ENCODE measurements at regions not wholly inside any gene's neighbourhood (a gene's known extent, or its start where the extent isn't known, plus 50 kb on each side); places are given as distances from the start of the nearest gene placed in this dataset.
A peak's percentile ranks its signal among the peaks of the same experiment; 100 is the strongest.

- DNase-seq (no peak), ATAC-seq (no peak)
- intact Hi-C loops (cut with DNase I): no loop called here
Measured at GRCh38 chr13:103799028-103799427, 732.8 kb upstream of the SLC10A2 start.

GRCh38 chr13:103795892-103796478 lies 729.8 kb upstream of the SLC10A2 start:
- no peak for ATAC-seq
- intact Hi-C loops (cut with DNase I): no loop called here
- DNase-seq: no peak

GRCh38 chr13:103794526-103794925 lies 728.3 kb upstream of the SLC10A2 start:
- ATAC-seq: no peak

GRCh38 chr13:103788061-103788652 lies 721.9 kb upstream of the SLC10A2 start:
- intact Hi-C loops (cut with DNase I): loop anchor here in 1 of 2 donors (10.0 kb wide), 1 partner anchor 873 kb away; no protein-coding TSS in a partner anchor
- DNase-seq: no peak
- ATAC-seq: peak in 1 of 2 donors; percentile 36

More at GRCh38 chr13:103794526-103794925, 728.3 kb upstream of the SLC10A2 start:
- intact Hi-C loops (cut with DNase I): loop anchor here in 1 of 2 donors (5.0 kb wide), 1 partner anchor 607 kb away; no protein-coding TSS in a partner anchor
- no peak for DNase-seq

- no peak for ATAC-seq
- intact Hi-C loops (cut with DNase I): no loop called here
- no peak for DNase-seq
Measured at GRCh38 chr13:103772576-103772975, 706.4 kb upstream of the SLC10A2 start.

GRCh38 chr13:103762523-103762922 lies 696.3 kb upstream of the SLC10A2 start:
- intact Hi-C loops (cut with DNase I): no loop called here
- ATAC-seq (no peak), DNase-seq (no peak)

- DNase-seq (no peak), ATAC-seq (no peak)
- intact Hi-C loops (cut with DNase I): no loop called here
Measured at GRCh38 chr13:103759361-103759760, 693.1 kb upstream of the SLC10A2 start.

- intact Hi-C loops (cut with DNase I): no loop called here
- DNase-seq (no peak), ATAC-seq (no peak)
Measured at GRCh38 chr13:103758222-103758621, 692.0 kb upstream of the SLC10A2 start.

DNA sequence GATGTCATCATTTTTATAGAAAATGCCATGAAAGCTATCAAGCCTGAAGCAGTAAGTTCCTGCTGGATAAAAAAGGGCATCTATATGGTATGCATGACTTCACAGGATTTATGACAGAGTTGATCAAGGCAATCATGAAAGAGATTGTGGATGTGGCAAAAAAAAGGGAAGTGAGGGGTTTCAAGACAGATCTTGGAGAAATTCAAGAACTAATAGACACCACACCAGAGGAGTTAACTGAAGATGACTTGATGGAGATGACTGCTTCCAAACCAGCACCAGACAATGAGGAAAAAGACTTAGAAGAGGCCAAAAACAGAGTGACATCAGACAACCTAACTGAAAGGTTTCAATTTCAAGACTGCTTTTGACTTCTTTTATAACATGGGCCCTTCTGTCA lies 691.1 kb upstream of the SLC10A2 start:
- no peak for DNase-seq
- no peak for ATAC-seq
- intact Hi-C loops (cut with DNase I): no loop called here

- ATAC-seq (no peak), DNase-seq (no peak)
- intact Hi-C loops (cut with DNase I): no loop called here
Measured at GRCh38 chr13:103754783-103755182, 688.6 kb upstream of the SLC10A2 start.

DNA sequence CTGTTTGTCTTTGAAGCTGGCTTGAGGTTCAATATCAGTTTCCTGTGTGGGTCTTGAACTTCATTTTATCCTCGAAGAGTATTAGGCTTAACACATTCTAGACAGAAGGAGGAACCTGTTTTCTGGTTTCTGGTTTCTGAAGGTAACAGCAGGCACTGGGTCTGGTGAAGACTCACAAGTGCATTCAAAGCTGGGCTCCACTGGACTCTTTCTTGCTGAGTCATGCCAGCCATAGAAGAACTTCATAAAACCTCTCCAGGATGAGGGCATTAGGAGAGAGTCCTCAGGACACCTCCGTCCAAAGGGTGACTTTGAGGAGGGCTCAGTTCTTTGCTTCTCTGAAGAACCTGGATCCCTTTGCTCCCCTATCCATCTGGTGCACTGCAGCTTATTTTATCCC lies 668.6 kb upstream of the SLC10A2 start:
- ATAC-seq (no peak), DNase-seq (no peak)
- intact Hi-C loops (cut with DNase I): no loop called here

- no peak for DNase-seq
- ATAC-seq: no peak
- intact Hi-C loops (cut with DNase I): no loop called here
Measured at GRCh38 chr13:103731959-103732358, 665.7 kb upstream of the SLC10A2 start.

DNA sequence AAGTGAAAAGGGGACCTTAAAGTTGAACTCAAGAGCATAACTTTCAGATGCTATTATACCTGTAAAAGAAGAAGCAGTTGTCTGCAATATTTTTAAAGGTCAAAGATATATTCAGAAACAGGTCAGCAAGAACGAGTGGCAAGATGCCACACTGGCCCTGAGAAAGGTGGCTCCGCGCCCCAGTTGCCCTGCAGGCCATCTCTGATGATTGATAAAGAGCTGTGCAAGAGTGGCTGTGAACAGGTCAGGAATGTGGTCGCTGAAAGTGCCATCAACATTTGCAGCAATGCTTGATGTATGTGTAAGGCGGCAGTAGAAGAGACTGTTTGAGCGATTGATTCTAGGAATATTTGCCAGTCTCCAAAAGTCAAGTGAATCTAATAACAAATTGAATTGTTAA lies 664.2 kb upstream of the SLC10A2 start:
- ATAC-seq: peak; percentile 24 to 50
- intact Hi-C loops (cut with DNase I): no loop called here
- DNase-seq: peak; percentile 33

- no peak for ATAC-seq
- intact Hi-C loops (cut with DNase I): no loop called here
- DNase-seq: no peak
Measured at GRCh38 chr13:103726808-103727207, 660.6 kb upstream of the SLC10A2 start.

DNA sequence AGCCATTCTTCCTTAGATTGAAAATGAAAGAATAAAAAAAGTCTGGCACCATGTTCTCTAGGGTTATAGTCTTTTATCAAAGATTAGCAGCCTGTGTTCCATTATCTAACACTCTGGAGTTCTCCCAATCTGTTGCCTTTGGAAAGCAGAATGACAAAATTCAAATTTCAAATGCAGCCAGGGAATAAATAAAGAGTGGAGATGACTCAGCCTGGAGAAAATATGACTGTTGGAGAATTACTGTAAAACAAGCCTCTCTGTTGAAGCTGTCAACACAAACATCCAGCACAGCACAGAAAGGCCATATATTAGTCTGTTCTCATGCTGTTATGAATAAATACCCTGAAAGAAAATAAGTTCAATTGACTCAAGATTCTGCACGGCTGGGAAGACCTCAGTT lies 650.5 kb upstream of the SLC10A2 start:
- intact Hi-C loops (cut with DNase I): no loop called here
- ATAC-seq (peak; percentile 30), DNase-seq (no peak)

DNA sequence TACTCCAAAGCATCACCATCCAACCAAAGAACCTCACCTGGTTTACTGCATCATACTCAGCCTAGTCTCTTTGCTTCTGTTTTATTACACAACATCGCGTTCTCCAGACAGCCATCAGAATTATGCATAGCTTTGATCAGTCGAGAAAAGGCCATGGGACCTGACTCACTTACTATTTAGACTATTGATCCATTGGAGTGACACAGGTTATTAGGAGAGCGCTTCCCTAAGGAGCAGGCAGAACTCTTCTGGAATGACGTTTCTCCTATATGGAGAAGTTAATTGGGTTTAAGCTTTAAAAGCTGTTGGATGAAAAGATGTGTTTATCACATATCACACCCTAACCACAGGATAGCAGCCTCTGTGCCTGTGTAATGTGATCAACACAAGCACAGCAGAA lies 649.1 kb upstream of the SLC10A2 start:
- ATAC-seq (no peak), DNase-seq (no peak)
- intact Hi-C loops (cut with DNase I): no loop called here

- ATAC-seq (no peak), DNase-seq (no peak)
- intact Hi-C loops (cut with DNase I): no loop called here
Measured at GRCh38 chr13:103703246-103703645, 637.0 kb upstream of the SLC10A2 start.

GRCh38 chr13:103698000-103698399 lies 631.8 kb upstream of the SLC10A2 start:
- DNase-seq (no peak), ATAC-seq (peak in 1 of 2 donors; percentile 29)
- intact Hi-C loops (cut with DNase I): no loop called here

DNA sequence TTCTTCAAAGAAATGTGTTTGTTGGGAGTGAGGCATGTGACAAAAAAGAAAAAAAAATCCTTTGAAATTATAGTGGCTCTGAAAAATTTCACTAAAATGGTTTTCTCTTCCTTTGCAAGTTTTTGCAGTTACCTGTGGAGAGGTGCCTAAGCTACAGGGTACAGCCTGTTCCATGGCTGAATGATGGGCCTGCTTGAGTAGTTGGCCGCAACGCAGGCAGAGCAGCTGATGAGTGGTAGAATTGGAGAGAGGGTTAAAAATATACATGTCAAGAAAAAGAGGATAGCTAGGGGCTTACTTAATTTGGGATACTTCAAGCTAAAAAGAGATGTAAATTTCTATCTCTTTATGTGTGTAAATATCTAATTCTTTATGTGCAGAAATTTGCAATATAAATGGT lies 629.1 kb upstream of the SLC10A2 start:
- intact Hi-C loops (cut with DNase I): no loop called here
- ATAC-seq (no peak), DNase-seq (no peak)

DNA sequence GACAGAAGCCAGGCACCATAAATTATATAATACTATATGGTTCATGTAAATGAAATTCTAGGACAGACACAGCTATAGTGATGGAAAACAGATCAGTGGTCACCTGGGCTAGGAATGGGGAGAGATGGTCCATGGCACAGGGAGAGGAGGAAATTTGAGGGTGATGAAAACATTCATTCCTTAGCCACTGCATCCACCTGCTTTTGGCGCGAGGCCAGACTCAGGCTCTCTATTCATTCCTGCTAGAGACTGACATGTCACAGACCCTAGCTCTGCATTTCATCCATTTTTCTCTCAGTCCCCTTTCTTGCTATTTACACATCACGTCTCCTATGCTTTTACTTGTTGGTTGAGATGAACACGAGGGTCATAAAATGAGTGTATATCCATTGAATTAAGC lies 628.3 kb upstream of the SLC10A2 start:
- no peak for ATAC-seq
- DNase-seq: no peak
- intact Hi-C loops (cut with DNase I): no loop called here

DNA sequence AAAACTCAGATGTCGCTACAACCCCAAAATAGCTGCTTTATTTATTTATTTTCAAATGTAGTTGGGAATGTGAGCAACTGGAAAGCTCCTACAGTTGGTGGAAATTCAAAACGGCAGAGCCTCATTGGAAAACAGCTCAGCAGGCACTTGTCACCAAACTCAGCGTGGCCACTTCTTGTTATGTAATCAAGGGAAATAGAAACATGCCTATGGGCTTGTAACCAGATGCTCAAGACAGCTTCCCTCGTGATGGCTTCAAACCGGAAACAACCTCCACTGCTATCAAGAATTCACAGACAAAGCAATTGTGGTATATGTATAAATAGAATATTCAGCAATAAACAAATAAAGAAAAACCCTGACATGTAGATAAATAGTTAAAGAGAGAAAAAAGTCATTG lies 627.8 kb upstream of the SLC10A2 start:
- no peak for ATAC-seq
- intact Hi-C loops (cut with DNase I): no loop called here
- DNase-seq: no peak

Data from left cardiac atrium (tissue), 4 donors.